GM19240 (cell line): ENCODE measurements at regions not wholly inside any gene's neighbourhood (a gene's known extent, or its start where the extent isn't known, plus 50 kb on each side); places are given as distances from the start of the nearest gene placed in this dataset.

Source experiments
- DNase-seq: peaks from one replicate; pipeline ENCODE4 v3.0.0; 2011; ENCODE audit warnings: low spot score; ENCODE audit not compliant: insufficient read length

DNA sequence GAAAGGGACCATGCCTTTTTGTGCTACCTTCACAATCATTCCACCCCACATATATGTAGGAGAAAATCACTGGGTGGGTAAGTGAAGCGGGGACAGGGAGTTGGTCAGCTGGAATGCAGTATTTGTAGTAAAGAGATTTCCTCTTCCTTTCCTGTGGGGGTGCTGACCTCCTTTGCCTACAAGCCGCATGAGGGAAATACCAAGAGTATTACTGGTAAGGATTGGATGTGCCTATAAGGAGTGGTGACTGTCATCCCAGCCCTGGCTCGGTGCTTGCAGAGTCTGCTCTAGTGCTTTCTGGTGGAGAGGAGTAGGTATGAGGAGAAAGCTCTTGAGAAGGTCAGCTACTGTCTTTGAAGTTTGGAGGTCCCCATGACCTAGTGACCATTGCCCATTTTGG lies 324.6 kb downstream of the HRH4 start:
- DNase-seq: no peak

DNA sequence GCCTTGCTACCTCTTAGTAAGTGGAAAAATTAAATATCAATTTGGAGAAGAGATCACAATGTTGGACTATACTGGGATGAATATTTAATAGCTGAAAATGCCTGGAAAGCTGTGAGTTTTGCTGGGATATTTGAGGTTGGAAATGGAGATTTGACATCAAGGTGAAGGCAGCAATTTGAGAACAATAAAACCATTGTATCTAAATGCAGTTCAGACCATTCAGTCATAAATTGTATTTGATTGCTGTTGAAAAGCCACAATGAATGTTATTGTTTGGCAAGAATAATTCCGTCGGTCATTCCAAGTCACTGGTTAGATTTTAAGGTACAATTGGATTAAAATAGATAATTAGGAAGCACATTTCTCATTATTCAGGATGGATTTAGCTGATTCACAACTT lies 325.6 kb downstream of the HRH4 start:
- DNase-seq: no peak

DNA sequence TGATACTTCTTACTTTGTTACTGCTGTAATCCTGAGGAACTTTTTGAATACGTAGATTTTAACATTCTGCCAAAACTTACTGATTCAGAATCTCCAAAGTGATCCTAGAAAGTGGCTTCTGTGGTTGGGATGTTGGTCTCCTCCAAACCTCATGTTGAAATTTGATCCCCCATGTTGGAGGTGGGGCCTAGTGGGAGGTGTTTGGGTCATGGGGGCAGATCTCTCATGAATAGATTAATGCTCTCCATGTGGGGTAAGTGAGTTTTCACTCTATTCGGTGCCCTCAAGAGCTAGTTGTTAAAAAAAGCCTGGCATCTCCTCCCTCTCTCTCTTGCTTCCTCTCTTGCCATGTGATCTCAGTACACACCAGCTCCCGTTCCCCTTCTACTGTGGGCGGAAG lies 329.9 kb downstream of the HRH4 start:
- DNase-seq: no peak

DNA sequence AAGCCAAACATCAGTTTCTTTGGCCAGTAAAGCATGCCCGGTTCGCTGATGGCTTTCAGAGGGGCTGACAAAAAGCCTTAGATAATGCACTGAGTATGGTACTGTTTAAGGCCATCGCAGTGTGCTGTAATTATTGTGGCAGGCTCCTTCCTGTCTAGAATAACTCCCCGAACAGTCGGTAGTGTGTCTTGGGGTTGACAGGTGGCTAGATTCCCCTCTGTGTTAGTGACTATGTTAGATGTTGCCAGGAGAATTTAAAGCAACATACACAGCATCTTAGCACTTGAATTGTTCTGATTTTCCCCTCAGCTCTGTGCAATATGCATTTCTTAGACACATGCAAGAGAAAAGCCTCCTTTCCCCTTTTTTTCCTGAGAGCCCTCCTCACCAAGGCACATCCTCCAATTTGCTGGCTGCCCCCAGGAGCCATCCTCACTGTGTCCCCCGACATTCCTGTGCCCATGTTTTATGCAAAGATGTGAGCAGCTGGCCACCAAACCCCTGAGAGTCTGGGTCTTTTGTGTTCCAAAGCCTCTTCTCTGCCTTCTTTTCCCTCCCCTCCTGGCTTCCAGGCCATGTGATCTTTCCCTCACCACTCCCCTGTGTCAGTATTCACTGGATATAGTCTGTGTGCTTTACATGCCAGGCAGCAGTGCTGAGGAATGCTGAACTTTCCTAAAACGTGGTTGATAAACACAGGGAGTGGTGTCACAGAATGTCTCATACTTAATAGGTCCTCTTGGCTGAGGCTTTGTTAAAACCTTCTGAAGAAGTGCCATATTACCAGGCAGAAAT lies 331.5 kb downstream of the HRH4 start:
- no peak for DNase-seq

DNA sequence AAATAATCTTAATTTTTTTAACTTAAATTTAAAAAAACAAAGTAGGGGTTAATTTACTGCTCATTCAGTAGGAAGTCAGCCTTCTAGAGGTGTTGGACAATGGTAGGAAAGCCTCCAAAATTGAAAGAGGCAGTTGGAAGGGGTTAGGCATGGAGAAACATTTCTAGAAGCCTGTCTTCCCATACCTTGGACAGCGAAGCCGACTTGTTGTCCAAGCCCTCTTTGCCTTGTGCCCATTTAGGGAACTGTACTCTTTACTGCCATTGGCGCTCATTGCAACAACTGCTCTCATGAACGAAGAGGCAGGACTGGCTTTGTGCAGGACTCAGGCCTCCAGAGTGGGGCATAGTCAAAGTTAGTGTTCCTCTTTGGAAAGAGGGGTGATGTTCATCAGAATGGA lies 333.3 kb downstream of the HRH4 start:
- DNase-seq: no peak

DNA sequence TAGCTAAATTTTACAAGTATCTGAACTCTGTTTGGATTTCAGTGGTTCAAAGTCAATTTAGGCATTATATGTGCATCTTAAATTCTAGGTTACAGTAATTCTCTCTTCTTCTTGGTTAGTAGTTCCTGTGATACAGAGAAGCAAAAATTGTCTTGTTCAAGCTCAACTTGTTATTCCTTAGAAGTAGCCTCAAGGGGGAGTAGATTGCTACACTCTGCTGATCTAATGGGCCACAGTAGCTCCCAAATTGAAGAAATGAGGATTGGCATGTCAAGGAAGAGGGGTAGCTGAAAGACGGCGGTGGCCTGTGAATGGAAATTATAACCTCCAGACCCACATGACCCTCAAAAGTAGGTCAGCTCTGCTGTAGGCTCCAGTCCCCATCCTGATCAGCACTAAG lies 334.7 kb downstream of the HRH4 start:
- no peak for DNase-seq

DNA sequence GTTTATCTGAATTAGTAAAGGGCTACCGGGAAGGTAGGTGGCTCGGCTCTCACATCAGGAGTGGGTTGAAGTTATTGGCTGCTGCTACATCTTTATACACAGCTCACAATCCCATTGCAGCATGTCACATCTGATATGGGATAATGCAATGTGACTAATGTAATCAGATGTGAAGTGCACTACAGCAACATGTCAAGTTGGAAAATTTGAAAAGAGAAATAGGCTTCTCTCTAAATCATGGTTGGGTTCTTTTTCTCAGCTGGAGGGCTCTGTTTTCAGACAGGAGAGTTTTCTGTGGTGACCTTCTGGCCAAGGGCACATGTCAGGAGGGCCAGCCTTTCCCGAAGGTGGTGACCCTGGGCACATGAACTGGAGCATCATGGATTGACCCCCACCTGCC lies 337.5 kb downstream of the HRH4 start:
- DNase-seq: no peak

DNA sequence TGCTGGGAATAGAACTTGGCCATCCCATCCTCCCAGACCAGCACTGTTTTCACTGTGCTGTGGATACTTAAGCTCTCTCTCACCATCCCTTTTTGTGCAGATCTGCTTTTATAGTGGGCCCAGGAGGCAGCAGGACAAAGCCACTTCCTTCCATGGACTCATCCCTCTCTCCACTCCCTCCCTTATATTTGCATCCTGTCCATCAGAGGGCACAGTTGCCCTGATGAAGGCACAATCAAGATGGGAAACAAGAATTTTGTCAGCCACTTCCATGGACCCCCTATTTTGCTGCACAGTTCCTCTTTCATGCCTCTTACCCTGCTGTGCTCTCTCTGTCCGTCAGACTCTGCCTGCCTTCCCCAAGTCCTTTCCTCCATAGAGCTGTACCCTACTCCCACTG lies 338.7 kb downstream of the HRH4 start:
- no peak for DNase-seq

DNA sequence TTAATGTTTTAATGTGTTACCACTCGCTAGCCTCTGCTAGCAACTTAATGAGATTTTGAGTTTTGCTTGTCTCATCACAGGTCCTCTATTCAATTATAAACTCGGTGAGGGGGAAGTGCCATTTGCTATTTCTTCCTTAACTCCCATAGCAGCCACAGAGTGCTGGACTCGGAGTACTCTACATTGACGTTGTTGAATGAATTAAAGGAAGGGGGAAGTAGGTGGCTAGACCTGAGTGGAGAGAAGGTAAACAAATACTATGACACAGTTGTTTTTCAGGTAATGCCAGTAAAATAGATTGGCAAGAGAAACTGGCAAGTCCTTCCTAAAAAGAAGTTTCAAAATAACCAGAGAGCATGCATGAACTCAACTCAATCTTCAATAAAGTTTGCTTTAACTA lies 339.3 kb downstream of the HRH4 start:
- no peak for DNase-seq

DNA sequence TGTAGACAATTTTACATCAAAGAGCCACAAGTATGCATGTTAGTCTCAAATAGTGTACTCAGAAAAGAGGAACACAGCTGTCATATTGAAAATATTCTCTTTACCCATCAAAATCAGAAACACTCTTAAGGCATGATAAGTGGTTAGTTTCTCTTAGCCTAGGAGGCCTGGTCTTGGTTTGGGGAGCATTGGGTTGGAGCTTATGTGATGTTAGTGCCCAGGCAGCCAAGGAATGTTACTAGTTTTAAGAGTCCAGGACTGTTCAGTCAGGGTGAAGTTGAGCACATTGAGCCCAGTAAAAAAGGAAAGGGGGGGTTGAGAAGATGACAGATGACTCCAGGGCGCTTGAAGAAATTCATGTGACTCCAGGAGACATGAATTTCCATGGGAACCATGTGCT lies 340.6 kb downstream of the HRH4 start:
- DNase-seq: no peak

DNA sequence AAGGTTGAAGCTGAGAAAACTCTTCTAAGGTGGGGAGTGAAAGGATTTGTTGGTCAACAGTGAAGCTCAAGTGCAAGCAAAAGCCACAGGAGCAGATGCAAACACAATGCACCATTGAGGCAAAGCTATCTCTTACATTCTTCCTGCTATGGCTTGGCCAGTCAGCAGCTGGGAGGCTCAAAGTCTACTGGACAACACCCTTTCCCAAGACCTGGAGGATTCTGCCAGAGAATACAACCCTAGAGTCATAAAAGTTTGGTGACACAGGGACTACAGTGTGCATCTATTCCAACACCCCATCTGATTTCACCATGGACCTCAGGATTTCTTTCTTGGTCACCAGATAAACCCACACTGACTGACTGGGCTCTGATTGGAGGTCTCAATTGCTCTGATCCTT lies 342.0 kb downstream of the HRH4 start:
- DNase-seq: no peak

DNA sequence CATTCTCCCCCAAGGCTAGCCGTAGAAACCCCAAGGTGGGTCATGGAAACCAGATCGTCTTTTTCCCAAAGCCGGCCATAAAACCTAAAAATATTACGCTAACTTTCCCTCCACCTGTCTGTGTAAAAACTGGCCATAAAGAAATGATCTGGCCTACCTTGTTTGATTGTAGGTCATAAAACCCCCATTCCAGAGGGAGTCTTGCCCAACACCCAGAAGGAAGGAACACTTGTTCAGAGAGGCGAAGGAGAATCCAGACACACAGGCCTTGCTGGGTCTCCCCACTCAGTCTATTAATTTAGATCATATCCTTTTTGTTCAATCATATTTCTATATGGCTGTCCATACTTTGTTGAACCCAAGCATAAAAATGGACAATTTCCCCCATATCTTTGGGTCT lies 344.7 kb downstream of the HRH4 start:
- no peak for DNase-seq

DNA sequence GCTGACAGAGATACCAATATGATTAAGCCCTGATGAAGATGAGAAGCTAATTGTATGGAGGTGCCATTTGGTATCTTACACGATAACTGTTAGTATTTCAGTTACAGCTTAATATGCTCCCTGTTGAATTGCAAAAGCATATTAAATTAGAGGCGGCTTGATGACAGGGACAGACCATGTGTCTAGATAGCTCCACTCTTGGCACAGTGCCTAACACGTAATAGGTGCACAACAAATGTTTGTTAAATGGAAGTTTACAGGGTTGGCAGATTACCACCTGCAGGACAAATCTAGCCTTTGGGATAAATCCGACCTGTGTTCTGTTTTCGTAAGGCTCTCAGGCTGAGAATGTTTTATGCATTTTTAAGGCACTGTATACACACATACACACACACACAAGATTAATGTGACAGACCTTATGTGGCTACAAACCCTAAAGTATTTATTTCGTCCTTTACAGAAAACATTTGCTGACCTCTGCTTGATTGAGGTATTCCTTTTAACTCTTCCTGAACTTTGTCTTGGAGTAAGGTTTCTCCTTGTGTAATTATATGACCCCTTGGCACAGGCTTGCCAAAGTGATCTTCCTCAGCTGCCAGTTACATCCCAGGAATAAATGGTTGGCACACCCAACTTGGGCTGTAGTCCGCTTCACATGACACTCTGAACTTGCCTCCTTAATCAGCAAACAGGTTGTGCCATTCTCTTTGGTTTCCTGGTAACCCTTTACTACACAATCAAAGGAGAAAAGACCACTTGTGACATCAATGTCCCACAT lies 348.9 kb downstream of the HRH4 start:
- no peak for DNase-seq

DNA sequence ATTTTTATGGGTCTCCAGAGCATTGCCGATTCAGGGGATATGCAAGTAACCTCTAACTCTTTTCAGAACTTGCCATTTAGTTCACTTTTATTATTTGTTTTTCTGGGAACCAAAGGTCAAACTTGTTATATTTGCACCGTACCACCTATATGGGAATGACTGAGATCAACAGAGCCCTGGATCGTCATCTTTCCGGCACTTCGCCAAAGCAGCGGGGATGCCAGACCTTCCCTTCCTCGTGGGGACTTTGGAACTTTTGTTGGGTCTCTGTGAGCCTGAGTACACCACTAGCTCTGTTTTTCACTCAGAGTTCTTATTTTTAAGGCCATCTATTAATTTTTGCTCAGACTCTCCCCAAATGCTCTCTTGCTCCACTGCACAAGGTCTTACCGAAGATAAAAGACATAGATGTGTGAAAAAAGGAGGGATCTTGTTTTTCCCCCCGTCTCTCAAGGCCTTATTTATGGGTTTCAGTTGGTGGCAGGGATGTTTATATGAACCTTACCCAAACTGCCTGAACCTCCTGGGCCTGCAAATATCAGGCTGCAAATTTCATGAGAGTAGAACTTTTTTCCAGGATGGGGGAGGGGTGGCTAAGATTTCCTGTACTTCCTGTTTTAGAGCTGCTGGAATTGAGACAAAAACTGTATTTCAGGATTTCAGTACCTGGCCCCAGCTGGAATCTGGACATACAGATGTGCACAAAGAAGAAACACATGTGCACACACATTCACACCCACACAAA lies 350.3 kb downstream of the HRH4 start:
- no peak for DNase-seq

DNA sequence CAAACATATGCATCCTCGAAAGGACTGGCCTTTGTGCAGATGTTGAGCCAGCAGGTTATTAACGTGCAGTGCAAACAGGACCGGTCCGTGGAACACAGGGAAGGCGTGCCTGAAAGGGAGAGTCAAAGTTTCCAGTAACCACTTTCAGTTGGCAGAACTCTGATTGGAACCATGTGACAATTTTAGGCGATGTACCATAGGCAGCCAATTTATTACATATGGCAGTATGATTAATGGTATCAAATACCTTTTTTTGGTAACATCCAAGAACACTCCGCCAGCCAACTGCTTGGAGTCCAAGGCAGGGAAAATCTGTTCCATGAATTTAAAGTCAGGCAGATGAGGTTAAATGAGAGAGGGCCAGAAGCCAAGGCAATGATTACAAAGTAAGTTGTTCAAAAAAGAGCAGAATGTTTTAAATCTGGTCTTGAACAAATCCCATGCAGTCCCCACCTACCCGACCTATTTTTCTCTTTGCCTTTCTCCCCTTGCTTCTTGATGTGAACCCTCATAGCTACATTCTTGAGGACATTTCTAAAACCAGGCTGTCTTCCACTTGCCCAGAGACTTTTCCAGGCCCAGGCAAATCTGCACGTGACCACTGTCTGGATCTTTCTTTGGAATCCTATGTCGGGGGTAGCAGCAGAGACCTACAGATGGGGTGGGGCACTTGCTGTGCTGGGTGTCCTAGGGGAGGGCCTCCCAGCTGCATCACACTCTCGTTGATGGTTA lies 351.7 kb downstream of the HRH4 start:
- no peak for DNase-seq

DNA sequence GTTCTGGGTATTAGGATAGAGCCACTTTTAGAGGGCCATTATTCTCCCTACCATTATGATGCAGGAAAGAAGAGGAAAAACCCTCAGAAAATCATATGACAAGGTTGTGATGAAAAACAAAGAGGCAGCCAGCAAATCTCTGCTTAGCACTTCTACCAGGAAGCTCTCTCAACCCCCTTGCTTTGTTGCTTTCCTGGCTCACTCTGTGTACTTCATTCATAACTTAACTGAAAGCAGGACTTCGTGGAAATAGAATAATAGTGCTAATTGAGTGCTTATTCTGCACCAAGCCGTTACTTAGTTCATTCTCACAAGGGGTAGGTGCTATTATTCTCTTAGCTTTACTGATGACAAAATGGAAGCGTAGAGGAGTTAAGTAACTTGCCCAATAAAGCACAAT lies 354.1 kb downstream of the HRH4 start:
- no peak for DNase-seq

DNA sequence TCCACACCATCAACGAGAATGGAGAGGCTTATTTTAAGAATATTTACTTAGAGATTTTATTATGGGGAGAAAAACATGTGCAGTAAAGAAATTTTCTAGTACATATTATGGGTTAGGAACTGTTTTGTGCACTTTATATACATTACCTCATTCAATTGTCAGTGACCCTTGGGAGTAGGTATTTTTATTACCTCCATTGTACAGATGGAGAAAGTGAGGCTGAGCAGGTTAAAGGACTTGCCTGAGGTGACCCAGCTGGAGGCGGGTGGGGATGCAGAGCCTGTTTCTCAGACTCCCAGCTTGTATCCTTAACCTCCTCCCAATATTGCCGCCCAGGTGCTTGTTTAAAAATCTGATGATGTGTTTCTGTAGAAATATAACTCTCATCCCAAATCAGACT lies 356.7 kb downstream of the HRH4 start:
- no peak for DNase-seq

DNA sequence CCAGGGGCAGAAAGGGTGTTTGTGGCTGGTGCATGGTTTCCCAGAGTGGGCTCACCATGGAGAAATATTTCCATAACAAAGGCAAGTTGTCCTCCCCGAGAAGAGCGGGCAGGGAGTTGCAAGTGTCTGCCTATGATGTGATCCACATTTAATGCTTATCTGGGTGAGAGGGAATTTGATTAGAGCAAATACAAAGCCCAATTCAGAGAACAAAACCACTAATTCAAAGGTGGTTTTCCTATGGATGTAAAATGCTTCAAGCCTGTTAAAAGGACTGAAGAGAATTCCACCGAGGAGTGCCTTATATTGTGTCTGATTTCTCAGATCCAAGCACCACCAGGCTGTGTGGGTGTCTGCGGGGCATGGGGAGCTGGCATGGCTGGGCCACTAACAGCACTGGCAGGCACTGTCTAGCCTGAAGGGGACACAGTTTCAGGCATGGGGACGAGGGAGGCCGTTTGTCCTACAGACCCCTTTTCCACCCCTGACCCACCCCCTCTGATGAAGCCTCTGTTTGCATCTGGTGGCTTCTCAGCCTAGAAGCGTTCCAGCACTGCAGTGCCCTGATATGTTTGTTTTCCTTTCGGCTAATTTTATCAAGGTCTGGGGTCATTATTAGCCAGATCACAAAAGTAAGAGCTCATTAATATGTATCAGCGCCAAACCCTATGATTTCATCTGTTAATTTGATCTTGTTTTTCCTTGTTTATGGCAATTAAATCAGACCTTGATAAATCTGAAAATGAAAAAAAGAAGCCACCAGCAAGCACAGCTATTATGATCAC lies 357.3 kb downstream of the HRH4 start:
- no peak for DNase-seq

DNA sequence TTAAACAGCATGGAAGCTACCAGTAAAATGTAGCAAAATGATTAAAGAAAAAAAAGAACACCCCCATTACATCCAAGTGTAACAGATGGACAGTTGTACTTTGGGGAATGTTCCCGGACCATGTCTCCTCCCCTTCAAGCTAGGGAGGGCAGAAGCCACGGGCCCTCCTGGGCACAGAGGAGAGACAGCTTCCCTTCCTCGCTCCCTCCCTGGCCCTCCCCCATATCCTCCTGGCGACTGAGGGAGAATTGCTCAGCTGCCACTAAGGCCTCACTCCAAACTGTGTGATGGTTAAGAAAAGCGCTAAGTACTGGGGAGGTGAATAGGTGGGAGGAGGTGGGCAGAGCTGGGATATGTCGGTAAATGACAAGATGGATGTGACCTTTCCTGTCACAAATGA lies 358.0 kb downstream of the HRH4 start:
- no peak for DNase-seq

DNA sequence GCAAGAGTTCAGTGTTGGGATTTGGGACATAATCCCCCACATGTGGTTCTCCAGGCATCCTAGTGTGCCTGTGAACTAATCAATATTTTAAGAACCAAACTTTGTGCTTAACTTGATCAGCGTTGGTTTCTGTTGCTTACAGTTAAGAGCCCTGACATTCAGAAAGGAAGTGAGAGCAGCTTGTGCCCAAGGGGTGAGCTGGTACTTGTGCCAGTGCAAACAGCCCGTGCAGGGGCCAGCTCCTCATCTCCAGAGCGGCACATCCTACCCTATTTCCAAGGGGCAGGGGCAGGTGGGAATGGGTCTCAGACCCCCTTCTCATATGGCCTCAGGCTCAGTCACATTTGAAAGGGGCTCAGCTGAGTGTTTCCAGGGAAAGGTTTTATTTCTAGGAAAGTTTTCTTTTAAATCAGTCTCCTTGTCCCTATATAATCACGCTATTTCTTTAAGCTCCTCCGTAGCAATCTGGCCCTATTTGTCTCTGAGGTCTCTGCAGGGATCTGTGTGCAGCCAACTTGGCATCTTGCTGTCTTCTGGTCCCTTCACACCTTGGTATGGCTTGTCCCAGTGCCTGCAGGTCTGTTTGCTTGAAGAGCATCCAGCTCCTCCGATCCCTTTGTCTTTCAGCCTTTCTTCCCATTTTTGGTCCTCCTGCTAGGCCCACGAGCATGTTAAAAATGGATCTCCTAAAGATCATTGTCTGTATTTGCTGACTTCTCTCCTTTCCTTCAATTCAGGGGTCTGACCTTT lies 358.9 kb downstream of the HRH4 start:
- no peak for DNase-seq
